ENCODE measurements at regions not wholly inside any gene's neighbourhood (a gene's known extent, or its start where the extent isn't known, plus 50 kb on each side); places are given as distances from the start of the nearest gene placed in this dataset.
"Not testable (repeated sequence)": the region's sequence is repeated elsewhere in the genome, so short reads cannot be mapped to it uniquely, and the experiment has no call there.

GRCh38 chr10:64363687-64364086, 842.5 kb downstream of the REEP3 start:
- no peak for DNase-seq

DNA sequence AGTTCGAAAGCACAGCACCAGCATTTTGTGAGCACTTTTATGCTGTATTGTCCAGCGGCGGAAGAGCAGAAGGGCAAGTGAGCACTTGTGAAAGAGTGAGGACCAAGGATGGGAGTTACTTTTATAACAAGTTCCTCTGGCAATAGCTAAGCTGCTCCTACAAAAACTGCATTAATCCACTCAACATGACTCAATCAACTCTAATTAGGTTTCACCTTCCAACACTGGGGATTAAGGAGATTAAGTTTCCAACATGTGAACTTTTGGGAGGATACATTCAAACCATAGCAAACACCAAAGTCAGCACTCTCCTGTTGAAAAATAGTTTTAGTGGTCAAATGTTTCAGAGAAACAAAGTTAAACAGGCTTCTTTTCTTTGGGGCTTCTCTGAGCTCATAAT, 844.5 kb downstream of the REEP3 start:
- no peak for DNase-seq

GRCh38 chr10:64368298-64368697, 847.1 kb downstream of the REEP3 start:
- no peak for DNase-seq

GRCh38 chr10:64369885-64370773, 848.9 kb downstream of the REEP3 start:
- DNase-seq = no peak

- DNase-seq = no peak
Measured at GRCh38 chr10:64374346-64374745, 853.1 kb downstream of the REEP3 start.

DNA sequence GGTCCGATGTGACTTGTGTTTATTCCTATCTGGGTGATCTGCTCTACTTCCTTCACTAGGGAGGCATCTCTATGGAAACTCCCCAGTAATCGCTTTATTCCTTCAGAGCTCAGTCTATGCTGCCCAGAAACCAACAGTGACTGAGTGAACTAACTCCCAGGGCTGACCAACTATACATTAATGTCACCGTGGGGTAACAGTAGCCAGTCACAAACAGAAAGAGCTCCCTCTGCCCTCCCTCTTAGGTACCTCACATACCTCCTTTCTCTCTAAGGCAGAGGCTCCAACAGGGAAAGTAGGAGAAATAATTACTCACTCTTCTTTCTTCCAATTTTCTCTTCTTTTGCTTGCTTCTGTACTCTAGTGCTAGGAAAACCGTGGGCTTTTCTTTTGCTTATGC, 855.0 kb downstream of the REEP3 start:
- DNase-seq = no peak

DNA sequence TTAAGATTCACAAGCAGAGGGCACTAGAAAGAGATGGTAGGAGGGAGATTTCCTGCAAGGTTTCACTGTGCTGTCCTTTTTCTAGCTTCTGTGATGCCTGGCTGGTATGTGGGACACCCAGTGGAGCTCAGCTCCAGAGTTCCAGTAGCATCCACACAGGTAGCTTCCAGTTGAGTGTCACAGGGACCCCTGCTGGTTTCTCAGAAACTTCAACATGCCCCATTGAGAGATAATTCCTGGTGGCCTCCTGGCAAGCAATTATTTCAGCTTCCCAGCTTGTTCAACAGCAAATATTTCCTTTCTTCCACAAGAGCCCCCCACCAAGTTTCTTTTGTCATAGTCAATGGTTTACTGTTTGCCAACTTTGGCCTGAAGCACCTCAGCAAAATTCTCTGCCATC, 858.7 kb downstream of the REEP3 start:
- DNase-seq = no peak

DNA sequence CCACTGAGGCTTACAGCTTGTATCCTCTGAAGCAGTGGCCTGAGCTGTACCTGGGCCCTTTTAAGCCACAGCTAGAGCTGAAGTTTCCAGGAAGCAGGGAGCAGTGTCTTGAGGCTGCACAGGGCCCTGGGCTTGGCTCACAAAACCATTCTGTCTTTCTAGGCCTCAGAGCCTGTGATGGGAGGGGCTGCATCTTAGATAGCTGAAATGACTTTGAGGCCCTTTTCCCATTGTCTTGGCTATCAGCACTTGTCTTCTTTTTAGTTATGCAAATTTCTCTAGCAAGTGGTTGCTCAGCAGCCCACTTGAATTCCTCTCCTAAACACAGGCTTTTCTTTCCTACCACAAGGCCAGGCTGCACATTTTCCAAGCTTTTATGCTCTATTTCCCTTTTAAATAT, 864.2 kb downstream of the REEP3 start:
- no peak for DNase-seq

GRCh38 chr10:64394744-64395143, 873.5 kb downstream of the REEP3 start:
- DNase-seq = no peak

GRCh38 chr10:64396105-64396708, 875.0 kb downstream of the REEP3 start:
- DNase-seq = no peak

DNA sequence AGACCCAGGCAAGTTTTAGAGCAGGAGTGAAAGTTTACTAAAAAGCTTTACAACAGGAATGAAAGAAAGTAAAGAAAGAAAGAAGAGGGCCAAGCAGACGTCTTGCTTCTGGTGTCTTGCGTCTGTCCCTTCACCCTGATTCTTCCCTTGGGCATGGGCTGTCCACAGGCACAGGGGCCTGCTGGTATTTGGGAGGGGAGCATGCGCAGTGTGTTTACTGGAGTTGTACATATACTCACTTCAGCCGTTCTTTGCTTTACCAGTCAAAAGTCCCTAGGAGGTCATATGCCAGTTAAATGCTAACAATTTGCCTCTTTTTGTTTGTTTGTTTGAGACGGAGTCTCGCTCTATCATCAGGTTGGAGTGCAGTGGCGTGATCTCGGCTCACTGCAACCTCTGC, 875.9 kb downstream of the REEP3 start:
- DNase-seq = no peak

- DNase-seq = no peak
Measured at GRCh38 chr10:64408391-64409183, 887.4 kb downstream of the REEP3 start.

DNA sequence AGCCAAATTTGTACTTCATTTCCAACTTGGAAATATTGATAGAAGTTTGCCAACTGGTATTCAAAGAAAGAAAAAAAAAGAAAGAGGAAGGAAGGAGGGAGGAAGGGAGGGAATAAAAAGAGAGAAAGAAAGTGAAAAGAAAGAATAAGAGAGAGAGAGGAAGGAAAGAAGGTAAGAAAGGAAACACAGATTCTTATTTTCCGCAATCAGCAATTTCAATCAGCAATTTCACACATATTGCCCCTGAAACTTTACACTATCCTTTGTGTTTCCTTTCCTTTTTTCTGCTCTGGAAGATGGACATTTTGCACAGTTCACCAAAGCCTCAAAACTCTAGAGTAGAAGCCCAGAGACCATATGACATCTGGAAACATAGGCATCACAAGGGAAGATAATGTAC, 888.1 kb downstream of the REEP3 start:
- no peak for DNase-seq

- no peak for DNase-seq
Measured at GRCh38 chr10:64416011-64416410, 894.8 kb downstream of the REEP3 start.

- DNase-seq = no peak
Measured at GRCh38 chr10:64419461-64419860, 898.3 kb downstream of the REEP3 start.

- DNase-seq = no peak
Measured at GRCh38 chr10:64426745-64427144, 905.5 kb downstream of the REEP3 start.

DNA sequence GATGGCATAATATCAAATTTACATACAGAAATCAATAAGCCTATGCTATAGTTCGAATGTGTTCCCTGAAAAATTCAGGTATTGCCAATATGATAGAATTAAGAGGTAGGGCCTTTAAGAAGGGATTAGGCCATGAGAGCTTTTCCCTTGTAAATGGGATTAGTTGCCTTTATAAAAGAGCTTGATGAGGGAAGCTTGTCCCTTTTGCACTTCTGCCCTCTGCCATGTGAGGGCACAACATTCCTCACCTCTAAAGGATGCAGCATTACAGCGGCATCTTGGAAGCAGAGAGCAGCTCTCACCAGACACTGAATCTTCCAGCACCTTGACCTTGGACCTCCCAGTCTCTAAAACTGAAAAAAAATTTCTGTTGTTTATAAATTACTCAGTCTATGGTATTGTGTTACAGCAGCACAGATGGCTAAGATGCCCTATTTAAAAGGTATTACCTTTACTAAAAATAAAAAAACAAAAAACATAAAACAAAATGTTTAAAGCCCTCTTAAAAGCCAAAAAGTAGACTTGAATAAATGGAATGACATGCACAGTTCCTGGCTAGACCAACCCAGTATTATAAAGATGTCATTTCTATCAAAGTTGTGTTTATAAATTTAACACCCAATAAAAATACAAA, 909.6 kb downstream of the REEP3 start:
- no peak for DNase-seq

DNA sequence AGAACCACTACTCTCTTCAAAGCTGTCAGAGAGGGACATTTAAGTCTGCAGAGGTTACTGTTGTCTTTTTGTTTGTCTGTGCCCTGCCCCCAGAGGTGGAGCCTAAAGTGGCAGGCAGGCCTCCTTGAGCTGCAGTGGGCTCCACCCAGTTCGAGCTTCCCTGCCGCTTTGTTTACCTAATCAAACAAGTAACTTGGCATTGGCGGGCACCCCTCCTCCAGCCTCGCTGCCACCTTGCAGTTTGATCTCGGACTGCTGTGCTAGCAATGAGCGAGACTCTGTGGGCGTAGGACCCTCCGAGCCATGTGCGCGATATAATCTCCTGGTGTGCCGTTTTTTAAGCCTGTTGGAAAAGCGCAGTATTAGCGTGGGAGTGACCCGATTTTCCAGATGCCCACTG, 920.7 kb downstream of the REEP3 start:
- not testable (repeated sequence) for DNase-seq

DNA sequence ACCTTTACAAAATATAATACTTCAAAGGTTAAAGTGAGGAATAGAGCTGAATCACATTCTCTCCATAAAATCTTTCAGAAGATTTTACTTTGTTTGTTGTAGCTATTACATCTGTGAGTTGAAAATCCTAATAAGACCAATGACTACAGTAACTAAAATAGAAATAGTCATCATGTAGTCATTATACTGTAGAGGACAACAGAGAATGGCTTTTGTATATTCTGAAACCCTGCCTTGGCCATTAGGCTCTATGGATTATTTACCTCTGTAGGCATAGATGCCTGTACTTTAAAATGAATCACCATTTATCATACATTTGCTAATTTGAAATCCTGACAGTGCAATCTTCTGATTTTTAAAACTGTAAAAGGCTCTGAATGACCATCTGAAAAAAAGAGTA, 923.0 kb downstream of the REEP3 start:
- no peak for DNase-seq

- DNase-seq = no peak
Measured at GRCh38 chr10:64444564-64444963, 923.4 kb downstream of the REEP3 start.

GRCh38 chr10:64449603-64450002, 928.4 kb downstream of the REEP3 start:
- no peak for DNase-seq

GRCh38 chr10:64450312-64450711, 929.1 kb downstream of the REEP3 start:
- DNase-seq = no peak

DNA sequence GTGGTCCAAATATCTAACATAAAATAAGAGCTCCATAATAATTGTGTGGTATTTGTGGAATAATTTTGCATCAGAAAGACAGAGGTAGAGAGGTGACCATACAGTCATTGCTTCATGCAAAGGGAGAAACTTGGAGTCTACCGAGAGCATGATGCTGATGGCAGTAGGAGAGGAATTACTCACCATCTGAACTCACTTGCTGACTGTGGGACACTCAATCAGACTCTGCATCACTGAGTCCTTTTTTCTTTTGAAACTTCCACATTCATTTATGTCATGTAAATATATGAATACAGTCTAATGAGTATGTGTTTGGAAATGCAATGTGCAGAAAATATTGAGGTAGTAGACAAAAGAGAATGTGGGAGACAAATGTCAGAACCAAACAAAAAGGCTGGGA, 933.8 kb downstream of the REEP3 start:
- DNase-seq = no peak
